ENCODE measurements at regions not wholly inside any gene's neighbourhood (a gene's known extent, or its start where the extent isn't known, plus 50 kb on each side); places are given as distances from the start of the nearest gene placed in this dataset.

- WGBS (ENCODE audit: insufficient coverage) = 100% methylated on average over 2 of the region's 4 CpGs
These were observed 145.4 kb downstream of the AEBP2 start for GRCh38 chr12:19584732-19585131.

GRCh38 chr12:19588951-19589350 lies 149.7 kb downstream of the AEBP2 start:
- Histone ChIP-seq H3K4me1 (ENCODE audit: control extremely low read depth in 1 of 4, control insufficient read depth in 4 of 4, insufficient read depth in 4 of 4, low read length in 3 of 4) (no peaks in the 10 kb centered on the region), H3K27me3 (replicated peaks in 2 of 5; ENCODE audit: control insufficient read depth in 4 of 5, insufficient read depth in 5 of 5, low read length in 4 of 5) (no peaks in the 10 kb centered on the region), H3K4me3 (ENCODE audit: control insufficient read depth in 1 of 7, extremely low read depth in 1 of 7, insufficient read depth in 4 of 7, low read depth in 2 of 7, low read length in 6 of 7) (no peak overlapping the region), H3K27ac (ENCODE audit: insufficient read depth in 1 of 2, low read depth in 1 of 2, low read length in 2 of 2, poor library complexity in 1 of 2, severe bottlenecking in 2 of 2) (no peak overlapping the region), H3K36me3 (ENCODE audit: control insufficient read depth in 4 of 4, insufficient read depth in 4 of 4, low read length in 3 of 4) (no peaks in the 10 kb centered on the region), H3K9me3 (ENCODE audit: control extremely low read depth in 1 of 5, control insufficient read depth in 4 of 5, insufficient read depth in 2 of 5, low read depth in 1 of 5, low read length in 4 of 5) (peaks cover 0 to 9% (median 4%) of the 10 kb centered on the region in 5 experiments)
- DNase-seq = no peak
- WGBS (ENCODE audit: insufficient coverage) = no CpG with 5 or more reads among the region's 5 CpGs
- ChIA-PET CTCF (interaction anchor here (1.6 kb wide), 1 partner anchor 14 kb away, joined by 4 read pairs; no protein-coding TSS in a partner anchor), POLR2A (no interaction called here)

More at GRCh38 chr12:19584732-19585131, 145.4 kb downstream of the AEBP2 start:
- CTCF ChIA-PET = no interaction called here
- Histone ChIP-seq H3K36me3 (ENCODE audit: control insufficient read depth in 4 of 4, insufficient read depth in 4 of 4, low read length in 3 of 4) (no peaks in the 10 kb centered on the region), H3K4me1 (ENCODE audit: control extremely low read depth in 1 of 4, control insufficient read depth in 4 of 4, insufficient read depth in 4 of 4, low read length in 3 of 4) (no peaks in the 10 kb centered on the region), H3K4me3 (ENCODE audit: control insufficient read depth in 1 of 7, extremely low read depth in 1 of 7, insufficient read depth in 4 of 7, low read depth in 2 of 7, low read length in 6 of 7) (no peak overlapping the region), H3K27me3 (replicated peaks in 2 of 5; ENCODE audit: control insufficient read depth in 4 of 5, insufficient read depth in 5 of 5, low read length in 4 of 5) (no peaks in the 10 kb centered on the region), H3K9me3 (ENCODE audit: control extremely low read depth in 1 of 5, control insufficient read depth in 4 of 5, insufficient read depth in 2 of 5, low read depth in 1 of 5, low read length in 4 of 5) (peaks cover 2 to 30% (median 13%) of the 10 kb centered on the region in 5 experiments), H3K27ac (ENCODE audit: insufficient read depth in 1 of 2, low read depth in 1 of 2, low read length in 2 of 2, poor library complexity in 1 of 2, severe bottlenecking in 2 of 2) (no peak overlapping the region)
- DNase-seq = no peak
- POLR2A ChIA-PET = no interaction called here

GRCh38 chr12:19591951-19592350 lies 152.7 kb downstream of the AEBP2 start:
- H3K27ac ChIP-seq (ENCODE audit: insufficient read depth in 1 of 2, low read depth in 1 of 2, low read length in 2 of 2, poor library complexity in 1 of 2, severe bottlenecking in 2 of 2) = no peak overlapping the region
- CTCF ChIA-PET = no interaction called here
- DNase-seq = no peak

GRCh38 chr12:19596434-19597166 lies 157.3 kb downstream of the AEBP2 start:
- ChIA-PET POLR2A (interaction anchor here (0.6 kb wide), 1 partner anchor 8 kb away, joined by 3 read pairs; no protein-coding TSS in a partner anchor), CTCF (interaction anchor here (1.5 kb wide), 1 partner anchor 21 kb away, joined by 3 read pairs; no protein-coding TSS in a partner anchor)
- WGBS (ENCODE audit: insufficient coverage) = no CpG with 5 or more reads among the region's 2 CpGs

More at GRCh38 chr12:19591951-19592350, 152.7 kb downstream of the AEBP2 start:
- no peaks in the 10 kb centered on the region for H3K9me3 ChIP-seq (ENCODE audit: control extremely low read depth in 1 of 5, control insufficient read depth in 4 of 5, insufficient read depth in 2 of 5, low read depth in 1 of 5, low read length in 4 of 5)
- H3K27me3 ChIP-seq (replicated peaks in 2 of 5; ENCODE audit: control insufficient read depth in 4 of 5, insufficient read depth in 5 of 5, low read length in 4 of 5) = no peaks in the 10 kb centered on the region
- no peak overlapping the region for H3K4me3 ChIP-seq (ENCODE audit: control insufficient read depth in 1 of 7, extremely low read depth in 1 of 7, insufficient read depth in 4 of 7, low read depth in 2 of 7, low read length in 6 of 7)
- WGBS (ENCODE audit: insufficient coverage) = 100% methylated on average over 1 of the region's 3 CpGs
- no peaks in the 10 kb centered on the region for H3K36me3 ChIP-seq (ENCODE audit: control insufficient read depth in 4 of 4, insufficient read depth in 4 of 4, low read length in 3 of 4)
- POLR2A ChIA-PET = no interaction called here
- no peaks in the 10 kb centered on the region for H3K4me1 ChIP-seq (ENCODE audit: control extremely low read depth in 1 of 4, control insufficient read depth in 4 of 4, insufficient read depth in 4 of 4, low read length in 3 of 4)

GRCh38 chr12:19597167-19598026 lies 158.1 kb downstream of the AEBP2 start:
- POLR2A ChIA-PET = interaction anchor here (0.7 kb wide), 1 partner anchor 758 kb away, joined by 4 read pairs; no protein-coding TSS in a partner anchor
- Histone ChIP-seq H3K36me3 (ENCODE audit: control insufficient read depth in 4 of 4, insufficient read depth in 4 of 4, low read length in 3 of 4) (no peaks in the 10 kb centered on the region), H3K4me3 (ENCODE audit: control insufficient read depth in 1 of 7, extremely low read depth in 1 of 7, insufficient read depth in 4 of 7, low read depth in 2 of 7, low read length in 6 of 7) (no peak overlapping the region), H3K9me3 (ENCODE audit: control extremely low read depth in 1 of 5, control insufficient read depth in 4 of 5, insufficient read depth in 2 of 5, low read depth in 1 of 5, low read length in 4 of 5) (no peaks in the 10 kb centered on the region), H3K4me1 (ENCODE audit: control extremely low read depth in 1 of 4, control insufficient read depth in 4 of 4, insufficient read depth in 4 of 4, low read length in 3 of 4) (no peaks in the 10 kb centered on the region), H3K27ac (ENCODE audit: insufficient read depth in 1 of 2, low read depth in 1 of 2, low read length in 2 of 2, poor library complexity in 1 of 2, severe bottlenecking in 2 of 2) (no peak overlapping the region), H3K27me3 (replicated peaks in 2 of 5; ENCODE audit: control insufficient read depth in 4 of 5, insufficient read depth in 5 of 5, low read length in 4 of 5) (no peaks in the 10 kb centered on the region)
- CTCF ChIA-PET = no interaction called here
- WGBS (ENCODE audit: insufficient coverage) = 98% methylated on average over 7 of the region's 10 CpGs
- DNase-seq = no peak

More at GRCh38 chr12:19596434-19597166, 157.3 kb downstream of the AEBP2 start:
- H3K27me3 ChIP-seq (replicated peaks in 2 of 5; ENCODE audit: control insufficient read depth in 4 of 5, insufficient read depth in 5 of 5, low read length in 4 of 5) = no peaks in the 10 kb centered on the region
- H3K9me3 ChIP-seq (ENCODE audit: control extremely low read depth in 1 of 5, control insufficient read depth in 4 of 5, insufficient read depth in 2 of 5, low read depth in 1 of 5, low read length in 4 of 5) = no peaks in the 10 kb centered on the region
- no peaks in the 10 kb centered on the region for H3K36me3 ChIP-seq (ENCODE audit: control insufficient read depth in 4 of 4, insufficient read depth in 4 of 4, low read length in 3 of 4)
- no peak overlapping the region for H3K4me3 ChIP-seq (ENCODE audit: control insufficient read depth in 1 of 7, extremely low read depth in 1 of 7, insufficient read depth in 4 of 7, low read depth in 2 of 7, low read length in 6 of 7)
- no peak for DNase-seq
- no peaks in the 10 kb centered on the region for H3K4me1 ChIP-seq (ENCODE audit: control extremely low read depth in 1 of 4, control insufficient read depth in 4 of 4, insufficient read depth in 4 of 4, low read length in 3 of 4)
- no peak overlapping the region for H3K27ac ChIP-seq (ENCODE audit: insufficient read depth in 1 of 2, low read depth in 1 of 2, low read length in 2 of 2, poor library complexity in 1 of 2, severe bottlenecking in 2 of 2)

- 100% methylated on average over 5 of the region's 7 CpGs for WGBS (ENCODE audit: insufficient coverage)
- Histone ChIP-seq H3K36me3 (ENCODE audit: control insufficient read depth in 4 of 4, insufficient read depth in 4 of 4, low read length in 3 of 4) (no peaks in the 10 kb centered on the region), H3K4me3 (ENCODE audit: control insufficient read depth in 1 of 7, extremely low read depth in 1 of 7, insufficient read depth in 4 of 7, low read depth in 2 of 7, low read length in 6 of 7) (no peak overlapping the region), H3K27me3 (replicated peaks in 2 of 5; ENCODE audit: control insufficient read depth in 4 of 5, insufficient read depth in 5 of 5, low read length in 4 of 5) (no peaks in the 10 kb centered on the region), H3K4me1 (ENCODE audit: control extremely low read depth in 1 of 4, control insufficient read depth in 4 of 4, insufficient read depth in 4 of 4, low read length in 3 of 4) (no peaks in the 10 kb centered on the region), H3K9me3 (ENCODE audit: control extremely low read depth in 1 of 5, control insufficient read depth in 4 of 5, insufficient read depth in 2 of 5, low read depth in 1 of 5, low read length in 4 of 5) (peaks cover 0 to 7% (median 0%) of the 10 kb centered on the region in 5 experiments), H3K27ac (ENCODE audit: insufficient read depth in 1 of 2, low read depth in 1 of 2, low read length in 2 of 2, poor library complexity in 1 of 2, severe bottlenecking in 2 of 2) (no peak overlapping the region)
- DNase-seq = no peak
- ChIA-PET POLR2A (no interaction called here), CTCF (no interaction called here)
These were observed 166.4 kb downstream of the AEBP2 start for GRCh38 chr12:19605720-19606119.

GRCh38 chr12:19608039-19608438 lies 168.7 kb downstream of the AEBP2 start:
- Histone ChIP-seq H3K36me3 (ENCODE audit: control insufficient read depth in 4 of 4, insufficient read depth in 4 of 4, low read length in 3 of 4) (no peaks in the 10 kb centered on the region), H3K27ac (ENCODE audit: insufficient read depth in 1 of 2, low read depth in 1 of 2, low read length in 2 of 2, poor library complexity in 1 of 2, severe bottlenecking in 2 of 2) (no peak overlapping the region), H3K27me3 (replicated peaks in 2 of 5; ENCODE audit: control insufficient read depth in 4 of 5, insufficient read depth in 5 of 5, low read length in 4 of 5) (no peaks in the 10 kb centered on the region), H3K4me1 (ENCODE audit: control extremely low read depth in 1 of 4, control insufficient read depth in 4 of 4, insufficient read depth in 4 of 4, low read length in 3 of 4) (no peaks in the 10 kb centered on the region), H3K9me3 (ENCODE audit: control extremely low read depth in 1 of 5, control insufficient read depth in 4 of 5, insufficient read depth in 2 of 5, low read depth in 1 of 5, low read length in 4 of 5) (peaks cover 0 to 7% (median 2%) of the 10 kb centered on the region in 5 experiments), H3K4me3 (ENCODE audit: control insufficient read depth in 1 of 7, extremely low read depth in 1 of 7, insufficient read depth in 4 of 7, low read depth in 2 of 7, low read length in 6 of 7) (no peak overlapping the region)
- POLR2A ChIA-PET = no interaction called here
- no CpG with 5 or more reads among the region's 1 CpG for WGBS (ENCODE audit: insufficient coverage)
- CTCF ChIA-PET = no interaction called here
- DNase-seq = no peak

All from common myeloid progenitor, CD34-positive (primary cell).